Ishikawa (cell line): ENCODE measurements at regions not wholly inside any gene's neighbourhood (a gene's known extent, or its start where the extent isn't known, plus 50 kb on each side); places are given as distances from the start of the nearest gene placed in this dataset.

Experiments
- CEBPB ChIP-seq: IDR thresholded peaks from 2 replicates; pipeline ENCODE4 v1.6.1; 2012
- CREB1 ChIP-seq: IDR thresholded peaks from 2 replicates; pipeline ENCODE4 v1.6.1; 2012; ENCODE audit warnings: low read depth
- EGR1 ChIP-seq: IDR thresholded peaks from 2 replicates; pipeline ENCODE4 v1.6.1; 2012
- EP300 ChIP-seq: IDR thresholded peaks from 2 replicates; pipeline ENCODE4 v1.6.1; 2012; ENCODE audit warnings: borderline replicate concordance
- FOXM1 ChIP-seq: IDR thresholded peaks from 2 replicates; pipeline ENCODE4 v1.6.1; 2012; ENCODE audit warnings: low read depth, borderline replicate concordance
- NFIC ChIP-seq: IDR thresholded peaks from 2 replicates; pipeline ENCODE4 v1.6.1; 2012
- RAD21 ChIP-seq: IDR thresholded peaks from 2 replicates; pipeline ENCODE4 v1.6.1; 2012; ENCODE audit warnings: low read depth
- TAF1 ChIP-seq: IDR thresholded peaks from 2 replicates; pipeline ENCODE4 v1.6.1; 2012; ENCODE audit warnings: low read depth, mild to moderate bottlenecking
- TCF12 ChIP-seq: IDR thresholded peaks from 2 replicates; pipeline ENCODE4 v1.6.1; 2012; ENCODE audit warnings: low read depth
- TEAD4 ChIP-seq: IDR thresholded peaks from 2 replicates; pipeline ENCODE4 v1.6.1; 2012
- YY1 ChIP-seq: IDR thresholded peaks from 2 replicates; pipeline ENCODE4 v1.6.1; 2012; ENCODE audit warnings: low read depth
- ZBTB7A ChIP-seq: IDR thresholded peaks from 2 replicates; pipeline ENCODE4 v1.6.1; 2012; ENCODE audit warnings: low read depth
- TF ChIP-seq, protein P1 (sequence below): IDR thresholded peaks from 2 replicates; pipeline ENCODE4 v1.6.1; 2012
- TF ChIP-seq, protein P2 (sequence below): IDR thresholded peaks from 2 replicates; pipeline ENCODE4 v1.6.1; 2012; ENCODE audit warnings: low read depth, mild to moderate bottlenecking
- TF ChIP-seq, protein P3 (sequence below): IDR thresholded peaks from 2 replicates; pipeline ENCODE4 v1.6.1; 2012

DNA sequence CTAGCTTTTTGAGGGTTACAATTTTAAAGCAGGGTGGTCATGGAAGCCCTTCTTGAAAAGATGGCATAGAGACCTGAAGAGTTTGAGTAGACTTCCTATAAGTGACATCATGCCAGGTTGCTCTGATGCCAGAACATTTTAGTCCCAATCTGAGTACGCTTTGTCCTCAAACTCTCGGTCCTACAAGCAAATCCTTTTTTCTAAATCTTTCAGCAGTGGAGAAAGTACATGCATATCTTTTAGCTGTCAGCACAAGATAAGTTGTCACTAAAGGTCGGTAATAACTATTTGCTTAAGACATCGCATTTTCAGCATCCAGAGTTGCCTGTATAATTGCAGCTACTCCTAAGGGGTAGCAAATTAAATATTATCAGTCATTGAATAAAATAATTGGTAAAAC, 140.4 kb downstream of the ATP6V1G3 start:
- TF ChIP-seq, protein P1, sequence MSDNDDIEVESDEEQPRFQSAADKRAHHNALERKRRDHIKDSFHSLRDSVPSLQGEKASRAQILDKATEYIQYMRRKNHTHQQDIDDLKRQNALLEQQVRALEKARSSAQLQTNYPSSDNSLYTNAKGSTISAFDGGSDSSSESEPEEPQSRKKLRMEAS, result no peak
- TF ChIP-seq TEAD4, result no peak
- TF ChIP-seq ZBTB7A, result no peak
- TF ChIP-seq EP300, result no peak
- no peak for TF ChIP-seq RAD21
- no peak for TF ChIP-seq FOXM1
- TF ChIP-seq TCF12, result no peak
- TF ChIP-seq NFIC, result no peak

DNA sequence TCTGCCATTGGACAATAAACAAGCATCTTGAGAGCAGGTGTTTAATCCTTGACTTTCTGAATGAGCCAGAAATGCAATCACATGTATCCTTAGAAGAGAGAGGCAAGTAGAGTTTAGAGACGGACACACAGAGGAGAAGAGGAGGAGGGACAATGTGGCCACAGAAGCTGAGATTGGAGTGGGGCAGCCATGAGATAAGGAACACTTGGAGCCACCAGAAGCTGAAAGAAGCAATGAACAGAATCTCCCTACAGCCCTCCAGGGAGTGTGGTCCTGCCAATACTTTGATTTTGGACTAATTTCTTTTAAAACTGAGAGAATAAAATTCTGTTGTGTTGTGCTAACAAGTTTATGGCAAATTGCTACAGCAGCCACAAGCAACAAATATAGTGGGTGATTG, 141.0 kb downstream of the ATP6V1G3 start:
- no peak for TF ChIP-seq YY1

DNA sequence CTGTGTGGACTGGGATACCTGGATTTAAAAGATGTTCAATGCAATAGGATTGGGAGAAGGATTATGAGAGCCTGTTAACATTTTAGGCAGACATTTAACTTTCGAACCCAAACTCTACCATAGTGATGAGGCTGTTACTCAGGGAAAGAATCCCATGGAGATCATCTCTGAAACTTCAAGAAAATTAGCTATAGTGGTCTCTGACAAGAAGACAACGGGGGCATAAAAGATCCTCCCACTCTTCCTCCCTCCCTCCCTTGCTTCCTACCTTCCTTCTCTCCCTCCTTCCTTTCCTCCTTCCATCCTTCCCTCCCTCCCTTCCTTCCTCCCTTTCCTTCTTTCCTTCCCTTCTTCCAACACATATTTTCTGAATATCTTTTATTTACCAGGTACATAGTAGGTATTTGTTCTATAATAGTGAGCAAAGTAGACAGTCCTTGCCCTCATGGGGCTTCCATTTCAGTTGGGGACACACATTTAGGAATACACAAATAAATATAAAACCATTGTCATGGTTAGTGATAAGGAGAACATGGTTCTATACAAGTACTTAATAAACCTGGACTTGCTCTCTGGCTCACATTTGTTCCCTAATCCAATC, 143.2 kb downstream of the ATP6V1G3 start:
- TF ChIP-seq NFIC (no peak), TEAD4 (no peak), ZBTB7A (no peak), TCF12 (no peak), RAD21 (no peak), YY1 (no peak), FOXM1 (no peak), CEBPB (no peak), EP300 (no peak), TAF1 (no peak), CREB1 (no peak), EGR1 (no peak)
- TF ChIP-seq, protein P1, result no peak
- TF ChIP-seq, protein P2, sequence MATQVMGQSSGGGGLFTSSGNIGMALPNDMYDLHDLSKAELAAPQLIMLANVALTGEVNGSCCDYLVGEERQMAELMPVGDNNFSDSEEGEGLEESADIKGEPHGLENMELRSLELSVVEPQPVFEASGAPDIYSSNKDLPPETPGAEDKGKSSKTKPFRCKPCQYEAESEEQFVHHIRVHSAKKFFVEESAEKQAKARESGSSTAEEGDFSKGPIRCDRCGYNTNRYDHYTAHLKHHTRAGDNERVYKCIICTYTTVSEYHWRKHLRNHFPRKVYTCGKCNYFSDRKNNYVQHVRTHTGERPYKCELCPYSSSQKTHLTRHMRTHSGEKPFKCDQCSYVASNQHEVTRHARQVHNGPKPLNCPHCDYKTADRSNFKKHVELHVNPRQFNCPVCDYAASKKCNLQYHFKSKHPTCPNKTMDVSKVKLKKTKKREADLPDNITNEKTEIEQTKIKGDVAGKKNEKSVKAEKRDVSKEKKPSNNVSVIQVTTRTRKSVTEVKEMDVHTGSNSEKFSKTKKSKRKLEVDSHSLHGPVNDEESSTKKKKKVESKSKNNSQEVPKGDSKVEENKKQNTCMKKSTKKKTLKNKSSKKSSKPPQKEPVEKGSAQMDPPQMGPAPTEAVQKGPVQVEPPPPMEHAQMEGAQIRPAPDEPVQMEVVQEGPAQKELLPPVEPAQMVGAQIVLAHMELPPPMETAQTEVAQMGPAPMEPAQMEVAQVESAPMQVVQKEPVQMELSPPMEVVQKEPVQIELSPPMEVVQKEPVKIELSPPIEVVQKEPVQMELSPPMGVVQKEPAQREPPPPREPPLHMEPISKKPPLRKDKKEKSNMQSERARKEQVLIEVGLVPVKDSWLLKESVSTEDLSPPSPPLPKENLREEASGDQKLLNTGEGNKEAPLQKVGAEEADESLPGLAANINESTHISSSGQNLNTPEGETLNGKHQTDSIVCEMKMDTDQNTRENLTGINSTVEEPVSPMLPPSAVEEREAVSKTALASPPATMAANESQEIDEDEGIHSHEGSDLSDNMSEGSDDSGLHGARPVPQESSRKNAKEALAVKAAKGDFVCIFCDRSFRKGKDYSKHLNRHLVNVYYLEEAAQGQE, result no peak
- TF ChIP-seq, protein P3, sequence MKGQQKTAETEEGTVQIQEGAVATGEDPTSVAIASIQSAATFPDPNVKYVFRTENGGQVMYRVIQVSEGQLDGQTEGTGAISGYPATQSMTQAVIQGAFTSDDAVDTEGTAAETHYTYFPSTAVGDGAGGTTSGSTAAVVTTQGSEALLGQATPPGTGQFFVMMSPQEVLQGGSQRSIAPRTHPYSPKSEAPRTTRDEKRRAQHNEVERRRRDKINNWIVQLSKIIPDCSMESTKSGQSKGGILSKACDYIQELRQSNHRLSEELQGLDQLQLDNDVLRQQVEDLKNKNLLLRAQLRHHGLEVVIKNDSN, result no peak

DNA sequence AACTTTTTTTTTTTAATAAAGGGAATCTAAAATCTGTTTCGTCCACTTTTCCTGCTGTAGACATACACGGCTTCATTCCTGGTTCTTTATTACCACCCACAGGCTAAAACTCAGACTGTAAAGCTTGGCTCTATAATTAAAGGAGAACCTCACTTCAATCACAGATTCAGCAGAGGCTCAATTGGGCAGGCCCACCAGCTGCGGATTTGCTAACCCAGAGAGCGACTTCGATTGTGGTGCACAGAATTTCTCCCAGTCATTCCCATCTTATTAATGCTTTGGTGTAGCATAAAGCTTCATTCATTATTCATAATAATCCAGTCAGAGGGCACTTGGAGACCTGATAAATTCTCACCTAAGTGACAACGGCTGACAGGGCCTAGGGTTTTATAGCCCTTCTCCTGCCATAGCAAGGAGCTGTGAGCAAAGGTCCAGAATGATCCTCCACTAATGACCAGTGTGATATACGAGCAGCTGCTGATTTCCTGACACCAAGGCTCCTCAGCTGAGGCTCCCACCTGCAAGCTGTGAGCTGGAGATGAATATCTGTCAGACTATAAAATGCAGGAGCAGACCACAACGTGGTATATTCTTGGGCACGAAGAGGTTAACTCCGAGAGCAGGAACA, 149.0 kb downstream of the ATP6V1G3 start:
- TF ChIP-seq TEAD4 (no peak), TCF12 (no peak), EP300 (no peak), EGR1 (no peak), TAF1 (no peak), CEBPB (no peak), NFIC (no peak), YY1 (no peak)
- TF ChIP-seq, protein P2, result no peak
- TF ChIP-seq, protein P1, result no peak

DNA sequence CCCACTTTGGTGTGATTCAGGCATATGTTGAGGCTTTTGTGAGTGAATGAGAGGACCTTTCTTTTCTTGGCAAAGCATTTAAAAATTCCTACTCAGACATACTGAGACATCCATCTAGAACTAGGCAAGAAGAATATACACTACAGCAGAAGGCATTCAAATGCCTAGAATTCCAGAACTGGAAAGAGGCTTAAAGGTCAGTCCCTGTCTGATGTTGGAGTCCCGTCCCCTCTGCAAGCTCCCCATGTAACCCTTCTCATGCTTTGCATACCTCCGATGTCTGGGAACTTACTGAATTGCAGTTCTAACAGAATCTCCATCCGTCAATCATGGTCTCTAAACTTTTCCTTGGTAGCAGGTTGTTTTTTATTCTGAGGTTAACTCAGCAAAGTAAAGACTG, 152.9 kb downstream of the ATP6V1G3 start:
- TF ChIP-seq NFIC, result no peak
- TF ChIP-seq TCF12, result no peak

DNA sequence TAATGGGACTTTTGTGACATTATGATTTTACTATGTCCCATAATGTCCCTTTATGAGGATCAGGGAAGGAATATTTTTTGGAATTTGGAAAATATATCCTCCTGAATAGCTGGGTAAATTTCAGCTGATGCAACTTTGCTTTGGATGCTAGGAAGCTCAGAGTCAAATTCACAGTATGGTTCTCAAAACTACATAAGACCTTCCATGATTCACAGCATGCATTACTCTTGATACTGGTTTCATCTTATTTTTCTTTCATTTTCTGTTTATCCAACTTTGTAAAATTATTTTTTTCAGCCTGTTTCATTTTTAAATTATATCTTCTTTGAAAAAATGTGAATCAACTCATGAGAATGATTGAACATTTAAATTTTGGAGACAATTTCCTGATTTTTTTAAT, 160.2 kb downstream of the ATP6V1G3 start:
- TF ChIP-seq NFIC (no peak), RAD21 (no peak), FOXM1 (no peak), CREB1 (no peak), TCF12 (no peak), CEBPB (no peak)
- TF ChIP-seq, protein P2, result no peak
- TF ChIP-seq, protein P1, result no peak
